ENCODE measurements at regions not wholly inside any gene's neighbourhood (a gene's known extent, or its start where the extent isn't known, plus 50 kb on each side); places are given as distances from the start of the nearest gene placed in this dataset.

GRCh38 chr12:131499160-131499863, 211.6 kb upstream of the SFSWAP start:
- Histone ChIP-seq H3K4me1 (no peaks in the 10 kb centered on the region), H3K79me2 (no peaks in the 10 kb centered on the region), H3K36me3 (ENCODE audit: control insufficient read depth, insufficient read depth, low read length) (no peaks in the 10 kb centered on the region), H3K9ac (no peak overlapping the region), H3K9me3 (ENCODE audit: control insufficient read depth, low read length) (no peaks in the 10 kb centered on the region), H2AFZ (no peak overlapping the region), H3K27me3 (ENCODE audit: control insufficient read depth, insufficient read depth, low read length) (no peaks in the 10 kb centered on the region), H3K27ac (no peak overlapping the region), H3K4me3 (ENCODE audit: low read depth, low read length) (no peak overlapping the region), H3K4me2 (ENCODE audit: low read length) (no peak overlapping the region)
- TF ChIP-seq CTCF (IDR thresholded peaks at IDR 0.05) = no peak

- H3K27ac ChIP-seq = no peak overlapping the region
- H3K9me3 ChIP-seq (ENCODE audit: control insufficient read depth, low read length) = no peaks in the 10 kb centered on the region
Measured at GRCh38 chr12:131499864-131500190, 211.1 kb upstream of the SFSWAP start.

GRCh38 chr12:131500564-131500963, 210.3 kb upstream of the SFSWAP start:
- H3K27ac ChIP-seq = no peak overlapping the region
- H3K27me3 ChIP-seq (ENCODE audit: control insufficient read depth, insufficient read depth, low read length) = no peaks in the 10 kb centered on the region
- no peak overlapping the region for H2AFZ ChIP-seq
- no peaks in the 10 kb centered on the region for H3K4me1 ChIP-seq
- no peak overlapping the region for H3K9ac ChIP-seq
- no peaks in the 10 kb centered on the region for H3K36me3 ChIP-seq (ENCODE audit: control insufficient read depth, insufficient read depth, low read length)
- no peaks in the 10 kb centered on the region for H3K79me2 ChIP-seq
- no peak overlapping the region for H3K4me3 ChIP-seq (ENCODE audit: low read depth, low read length)
- TF ChIP-seq CTCF (IDR thresholded peaks at IDR 0.05) = no peak
- no peak overlapping the region for H3K4me2 ChIP-seq (ENCODE audit: low read length)
- no peaks in the 10 kb centered on the region for H3K9me3 ChIP-seq (ENCODE audit: control insufficient read depth, low read length)

More at GRCh38 chr12:131499864-131500190, 211.1 kb upstream of the SFSWAP start:
- no peaks in the 10 kb centered on the region for H3K36me3 ChIP-seq (ENCODE audit: control insufficient read depth, insufficient read depth, low read length)
- no peak overlapping the region for H2AFZ ChIP-seq
- TF ChIP-seq CTCF (IDR thresholded peaks at IDR 0.05) = no peak
- no peak overlapping the region for H3K4me2 ChIP-seq (ENCODE audit: low read length)
- no peaks in the 10 kb centered on the region for H3K4me1 ChIP-seq
- H3K79me2 ChIP-seq = no peaks in the 10 kb centered on the region
- H3K4me3 ChIP-seq (ENCODE audit: low read depth, low read length) = no peak overlapping the region
- no peaks in the 10 kb centered on the region for H3K27me3 ChIP-seq (ENCODE audit: control insufficient read depth, insufficient read depth, low read length)
- H3K9ac ChIP-seq = no peak overlapping the region

- Histone ChIP-seq H3K36me3 (ENCODE audit: control insufficient read depth, insufficient read depth, low read length) (no peaks in the 10 kb centered on the region), H3K4me3 (ENCODE audit: low read depth, low read length) (no peak overlapping the region), H3K9me3 (ENCODE audit: control insufficient read depth, low read length) (no peaks in the 10 kb centered on the region), H3K4me2 (ENCODE audit: low read length) (no peak overlapping the region), H3K27me3 (ENCODE audit: control insufficient read depth, insufficient read depth, low read length) (no peaks in the 10 kb centered on the region), H2AFZ (no peak overlapping the region), H3K9ac (no peak overlapping the region), H3K79me2 (no peaks in the 10 kb centered on the region), H3K27ac (no peak overlapping the region), H3K4me1 (no peaks in the 10 kb centered on the region)
- no peak for TF ChIP-seq CTCF (IDR thresholded peaks at IDR 0.05)
Measured at GRCh38 chr12:131505561-131505960, 205.3 kb upstream of the SFSWAP start.

GRCh38 chr12:131506426-131506825, 204.5 kb upstream of the SFSWAP start:
- Histone ChIP-seq H3K27me3 (ENCODE audit: control insufficient read depth, insufficient read depth, low read length) (no peaks in the 10 kb centered on the region), H3K27ac (no peak overlapping the region), H3K4me2 (ENCODE audit: low read length) (no peak overlapping the region), H3K36me3 (ENCODE audit: control insufficient read depth, insufficient read depth, low read length) (no peaks in the 10 kb centered on the region), H3K79me2 (no peaks in the 10 kb centered on the region), H2AFZ (no peak overlapping the region), H3K9ac (no peak overlapping the region), H3K9me3 (ENCODE audit: control insufficient read depth, low read length) (no peaks in the 10 kb centered on the region), H3K4me1 (no peaks in the 10 kb centered on the region), H3K4me3 (ENCODE audit: low read depth, low read length) (no peak overlapping the region)
- no peak for TF ChIP-seq CTCF (IDR thresholded peaks at IDR 0.05)

Measured in parathyroid adenoma (tissue), 2 donors.